HG03378 (cell line): ENCODE measurements at regions not wholly inside any gene's neighbourhood (a gene's known extent, or its start where the extent isn't known, plus 50 kb on each side); places are given as distances from the start of the nearest gene placed in this dataset.
"Not testable (repeated sequence)": the region's sequence is repeated elsewhere in the genome, so short reads cannot be mapped to it uniquely, and the experiment has no call there.

Source experiments
- ATAC-seq: cut with Tn5 transposase; IDR thresholded peaks from one replicate; pipeline ENCODE4 v1.9.1; 2021; ENCODE audit warnings: mild to moderate bottlenecking, moderate library complexity; ENCODE audit not compliant: unreplicated experiment

GRCh38 chr14:55803873-55804553 lies 224.0 kb downstream of the KTN1 start:
- ATAC-seq = no peak

- no peak for ATAC-seq
These were observed 225.2 kb downstream of the KTN1 start for GRCh38 chr14:55805250-55805649.

- ATAC-seq = peak; percentile 77
These were observed 227.3 kb downstream of the KTN1 start for GRCh38 chr14:55807053-55807880.

- no peak for ATAC-seq
These were observed 227.9 kb downstream of the KTN1 start for GRCh38 chr14:55807881-55808379.

GRCh38 chr14:55813630-55814029 lies 233.6 kb downstream of the KTN1 start:
- ATAC-seq = no peak

GRCh38 chr14:55814064-55814463 lies 234.1 kb downstream of the KTN1 start:
- ATAC-seq = no peak

- ATAC-seq = no peak
These were observed 234.9 kb downstream of the KTN1 start for GRCh38 chr14:55814873-55815272.

- no peak for ATAC-seq
These were observed 236.2 kb downstream of the KTN1 start for GRCh38 chr14:55816225-55816624.

- peak; percentile 84 for ATAC-seq
These were observed 239.8 kb downstream of the KTN1 start for GRCh38 chr14:55819610-55820304.

- no peak for ATAC-seq
These were observed 242.9 kb downstream of the KTN1 start for GRCh38 chr14:55822906-55823305.

GRCh38 chr14:55832122-55832911 lies 252.3 kb downstream of the KTN1 start:
- no peak for ATAC-seq

- no peak for ATAC-seq
These were observed 253.0 kb downstream of the KTN1 start for GRCh38 chr14:55832974-55833373.

- no peak for ATAC-seq
These were observed 254.4 kb downstream of the KTN1 start for GRCh38 chr14:55834390-55834789.

GRCh38 chr14:55835985-55836384 lies 256.0 kb downstream of the KTN1 start:
- ATAC-seq = no peak

GRCh38 chr14:55837467-55837866 lies 257.5 kb downstream of the KTN1 start:
- no peak for ATAC-seq

GRCh38 chr14:55838529-55839052 lies 258.6 kb downstream of the KTN1 start:
- ATAC-seq = no peak

GRCh38 chr14:55839301-55839947 lies 259.4 kb downstream of the KTN1 start:
- not testable (repeated sequence) for ATAC-seq

- no peak for ATAC-seq
These were observed 260.8 kb downstream of the KTN1 start for GRCh38 chr14:55840821-55841220.

- ATAC-seq = no peak
These were observed 261.6 kb downstream of the KTN1 start for GRCh38 chr14:55841625-55842024.
